Central memory CD4-positive, alpha-beta T cell (primary cell): ENCODE measurements at regions not wholly inside any gene's neighbourhood (a gene's known extent, or its start where the extent isn't known, plus 50 kb on each side); places are given as distances from the start of the nearest gene placed in this dataset.

ENCODE experiments used
- DNase-seq: peaks from one replicate; pipeline ENCODE4 v3.0.0; 2022

- DNase-seq = no peak
Observed at GRCh38 chr11:113634940-113635575, 71.0 kb downstream of the TMPRSS5 start.

GRCh38 chr11:113632981-113633380 is 73.1 kb downstream of the TMPRSS5 start:
- no peak for DNase-seq

- DNase-seq = no peak
Observed at GRCh38 chr11:113629562-113629961, 76.5 kb downstream of the TMPRSS5 start.

GRCh38 chr11:113628912-113629311 is 77.2 kb downstream of the TMPRSS5 start:
- no peak for DNase-seq

GRCh38 chr11:113627946-113628345 is 78.2 kb downstream of the TMPRSS5 start:
- no peak for DNase-seq

GRCh38 chr11:113627297-113627696 is 78.8 kb downstream of the TMPRSS5 start:
- DNase-seq = no peak

- DNase-seq = no peak
Observed at GRCh38 chr11:113626736-113627135, 79.4 kb downstream of the TMPRSS5 start.

GRCh38 chr11:113623114-113623513 is 83.0 kb downstream of the TMPRSS5 start:
- DNase-seq = no peak

- DNase-seq = no peak
Observed at GRCh38 chr11:113618360-113618759, 87.7 kb downstream of the TMPRSS5 start.

- DNase-seq = no peak
Observed at GRCh38 chr11:113615773-113616172, 90.3 kb downstream of the TMPRSS5 start.

- no peak for DNase-seq
Observed at GRCh38 chr11:113615098-113615497, 91.0 kb downstream of the TMPRSS5 start.

GRCh38 chr11:113614097-113614496 is 92.0 kb downstream of the TMPRSS5 start:
- no peak for DNase-seq

- no peak for DNase-seq
Observed at GRCh38 chr11:113613619-113614018, 92.5 kb downstream of the TMPRSS5 start.

- no peak for DNase-seq
Observed at GRCh38 chr11:113604186-113604585, 101.9 kb downstream of the TMPRSS5 start.

- DNase-seq = no peak
Observed at GRCh38 chr11:113603277-113604059, 102.6 kb downstream of the TMPRSS5 start.

GRCh38 chr11:113602483-113602882 is 103.6 kb downstream of the TMPRSS5 start:
- no peak for DNase-seq

- no peak for DNase-seq
Observed at GRCh38 chr11:113596658-113597057, 109.5 kb downstream of the TMPRSS5 start.

GRCh38 chr11:113595810-113596594 is 110.1 kb downstream of the TMPRSS5 start:
- no peak for DNase-seq

- no peak for DNase-seq
Observed at GRCh38 chr11:113593698-113594308, 112.3 kb downstream of the TMPRSS5 start.

- no peak for DNase-seq
Observed at GRCh38 chr11:113591117-113591516, 115.0 kb downstream of the TMPRSS5 start.

- no peak for DNase-seq
Observed at GRCh38 chr11:113587308-113587739, 112.1 kb upstream of the DRD2 start.

- DNase-seq = no peak
Observed at GRCh38 chr11:113584371-113584770, 109.2 kb upstream of the DRD2 start.

- DNase-seq = no peak
Observed at GRCh38 chr11:113581713-113582112, 106.5 kb upstream of the DRD2 start.
